GM23248 (cell line): ENCODE measurements at regions not wholly inside any gene's neighbourhood (a gene's known extent, or its start where the extent isn't known, plus 50 kb on each side); places are given as distances from the start of the nearest gene placed in this dataset.

Experiments
- EZH2 ChIP-seq: fragments of 200-600 bp; sonication (generic); IDR thresholded peaks from 2 replicates; pipeline ENCODE4 v1.6.1; 2018; ENCODE audit warnings: antibody characterized with exemption, mild to moderate bottlenecking; ENCODE audit not compliant: insufficient read depth, poor library complexity, severe bottlenecking
- EZH2phosphoT487 ChIP-seq: fragments of 200-600 bp; sonication (generic); IDR thresholded peaks from 2 replicates; pipeline ENCODE4 v1.6.1; 2018; ENCODE audit warnings: antibody characterized with exemption, moderate library complexity, mild to moderate bottlenecking, low read depth; ENCODE audit not compliant: insufficient read depth

- TF ChIP-seq EZH2phosphoT487 (no peak), EZH2 (no peak)
These were observed 88.0 kb downstream of the CDC42EP3 start for GRCh38 chr2:37583402-37583801.
